OCI-LY7 (cell line): ENCODE measurements at regions not wholly inside any gene's neighbourhood (a gene's known extent, or its start where the extent isn't known, plus 50 kb on each side); places are given as distances from the start of the nearest gene placed in this dataset.

ENCODE experiments used
- BruUV-seq: library from RNA; stranded (reverse); fragments of 400-500 nt; replicated peaks from 2 replicates; lab custom pipeline; 2021; lab: Mats Ljungman, UMichigan
- CTCF ChIA-PET: fragments of 300-600 bp; sonication (Branson Sonifier 250); formaldehyde crosslinking; loops from one replicate; lab custom pipeline; 2022; ENCODE audit warnings: antibody characterized with exemption; ENCODE audit not compliant: unreplicated experiment; lab: Charles Lee
- POLR2A ChIA-PET: fragments of 300-600 bp; sonication (Branson Sonifier 250); formaldehyde crosslinking; loops from one replicate; lab custom pipeline; 2022; ENCODE audit warnings: antibody characterized with exemption; lab: Charles Lee
- DNase-seq: peaks from one replicate; pipeline ENCODE4 v3.0.0-alpha.2; 2015; ENCODE audit warnings: low spot score
- H2AFZ ChIP-seq: fragments of 200-600 bp; sonication (generic), shearing (Covaris generic); 2 replicates; pipeline ENCODE4 v1.6.1; 2014; ENCODE audit warnings: mild to moderate bottlenecking, antibody characterized with exemption, low read length, moderate library complexity
- H3K27ac ChIP-seq: fragments of 200-600 bp; sonication (generic); 2 replicates; pipeline ENCODE4 v1.5.1; 2014; ENCODE audit warnings: mixed run types, low read depth, mild to moderate bottlenecking, moderate library complexity, low read length, inconsistent platforms; ENCODE audit not compliant: poor library complexity, severe bottlenecking
- H3K36me3 ChIP-seq: fragments of 200-600 bp; sonication (generic); 2 replicates; pipeline ENCODE4 v1.6.1; 2014; ENCODE audit warnings: mild to moderate bottlenecking, antibody characterized with exemption, low read length, moderate library complexity, mixed read lengths; ENCODE audit not compliant: insufficient read depth
- H3K4me1 ChIP-seq: fragments of 200-600 bp; sonication (generic); 2 replicates; pipeline ENCODE4 v1.5.1; 2014; ENCODE audit warnings: mild to moderate bottlenecking, low read length; ENCODE audit not compliant: insufficient read depth, poor library complexity, severe bottlenecking
- H3K4me2 ChIP-seq: fragments of 200-600 bp; sonication (generic); 2 replicates; pipeline ENCODE4 v1.6.1; 2014; ENCODE audit warnings: mild to moderate bottlenecking, low read length
- H3K4me3 ChIP-seq: fragments of 200-600 bp; sonication (generic); 2 replicates; pipeline ENCODE4 v1.5.1; 2014; ENCODE audit warnings: mild to moderate bottlenecking, low read depth, low read length; ENCODE audit not compliant: poor library complexity, severe bottlenecking
- H3K79me2 ChIP-seq: fragments of 200-600 bp; sonication (generic); 2 replicates; pipeline ENCODE4 v1.6.1; 2016; ENCODE audit warnings: low read depth, mild to moderate bottlenecking, low read length, moderate library complexity, mixed read lengths; ENCODE audit not compliant: insufficient read depth
- H3K9me2 ChIP-seq: fragments of 200-600 bp; sonication (generic); 2 replicates; pipeline ENCODE4 v1.6.1; 2016; ENCODE audit warnings: mild to moderate bottlenecking, low read length, mixed read lengths; ENCODE audit not compliant: insufficient read depth
- H3K9me3 ChIP-seq: fragments of 200-600 bp; sonication (generic); 2 replicates; pipeline ENCODE4 v1.6.1; 2014; ENCODE audit warnings: mild to moderate bottlenecking, mixed run types, low read length, mixed read lengths
- H4K20me1 ChIP-seq: fragments of 200-600 bp; sonication (generic); 2 replicates; pipeline ENCODE4 v1.6.1; 2014; ENCODE audit warnings: mild to moderate bottlenecking, antibody characterized with exemption, low read length, moderate library complexity, mixed read lengths; ENCODE audit not compliant: insufficient read depth
- CTCF ChIP-seq: fragments of 200-600 bp; sonication (generic); conservative IDR thresholded peaks from 2 replicates; pipeline ENCODE4 v1.5.1; 2014; ENCODE audit warnings: mild to moderate bottlenecking, antibody characterized with exemption, low read length, moderate library complexity, mixed read lengths
- EZH2phosphoT487 ChIP-seq: fragments of 200-600 bp; sonication (generic); IDR thresholded peaks from 2 replicates; pipeline ENCODE4 v1.6.1; 2018; ENCODE audit warnings: low read depth, borderline replicate concordance, mild to moderate bottlenecking, mixed run types, antibody characterized with exemption, low read length, moderate library complexity, mixed read lengths
- intact Hi-C: fragments of 100-400 bp; cut with micrococcal nuclease; formaldehyde crosslinking; loops from one replicate; pipeline ENCODE4 v1.10.0; 2022; ENCODE audit not compliant: unreplicated experiment

DNA sequence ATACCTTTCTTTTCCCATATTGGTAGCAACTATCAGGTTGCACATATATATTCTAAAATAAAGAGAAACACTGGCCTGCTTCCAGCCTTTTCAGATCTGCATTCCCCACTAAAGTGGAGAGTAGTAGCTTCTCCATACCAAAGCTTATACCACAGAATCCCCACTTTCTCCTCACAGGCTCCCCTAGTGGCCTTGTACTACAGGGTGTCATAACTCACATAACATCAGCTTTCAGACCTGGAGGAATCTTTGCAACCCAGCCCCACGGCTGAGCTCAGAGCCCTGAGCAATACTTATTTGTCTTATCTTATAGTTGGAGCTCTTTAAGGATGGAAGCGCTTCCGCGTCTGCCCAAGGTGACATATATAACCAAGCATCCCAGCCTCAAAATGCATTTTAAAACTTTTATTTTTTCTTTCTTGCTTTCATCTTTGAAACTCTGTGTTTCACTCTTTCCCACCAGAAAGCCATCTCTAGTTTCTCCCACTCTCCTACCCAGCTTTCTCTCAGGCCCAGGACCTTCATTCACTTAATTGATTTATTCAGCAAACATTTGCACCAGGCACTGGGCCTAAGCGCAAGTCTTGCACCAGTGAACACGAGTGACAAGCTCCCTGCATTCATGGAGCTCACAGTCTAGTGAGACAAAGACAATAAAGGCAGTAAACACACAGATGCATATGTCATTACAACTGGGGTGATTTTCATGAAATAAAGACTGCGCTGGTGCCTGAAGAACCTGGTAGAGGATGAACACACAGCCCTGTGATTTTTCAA is 254.7 kb downstream of the IPO8 start:
- Histone ChIP-seq H3K4me1 (no peaks in the 10 kb centered on the region), H3K36me3 (no peaks in the 10 kb centered on the region), H3K4me3 (no peak overlapping the region), H3K9me2 (no peaks in the 10 kb centered on the region), H3K27ac (no peak overlapping the region), H2AFZ (no peak overlapping the region), H3K9me3 (no peaks in the 10 kb centered on the region), H4K20me1 (no peaks in the 10 kb centered on the region), H3K79me2 (no peaks in the 10 kb centered on the region), H3K4me2 (no peak overlapping the region)
- CTCF ChIA-PET: no interaction called here
- TF ChIP-seq CTCF (peak; percentile 50), EZH2phosphoT487 (no peak)
- intact Hi-C loops: no loop called here
- peak; percentile 2 for DNase-seq
- POLR2A ChIA-PET: no interaction called here
- no TSS peak for BruUV-seq

- intact Hi-C loops: no loop called here
- Histone ChIP-seq H3K9me3 (no peaks in the 10 kb centered on the region), H3K4me3 (no peak overlapping the region), H3K4me1 (no peaks in the 10 kb centered on the region), H3K27ac (no peak overlapping the region), H2AFZ (no peak overlapping the region), H3K4me2 (no peak overlapping the region), H3K36me3 (no peaks in the 10 kb centered on the region), H3K9me2 (no peaks in the 10 kb centered on the region), H3K79me2 (no peaks in the 10 kb centered on the region), H4K20me1 (no peaks in the 10 kb centered on the region)
- no peak for TF ChIP-seq CTCF
- no peak for TF ChIP-seq EZH2phosphoT487
- ChIA-PET POLR2A (interaction anchor here (0.7 kb wide), 2 partner anchors 349 to 863 kb away, joined by 3 read pairs; no protein-coding TSS in a partner anchor), CTCF (no interaction called here)
- BruUV-seq: no TSS peak
- no peak for DNase-seq
Measured at GRCh38 chr12:30439201-30439600, 256.5 kb downstream of the IPO8 start.

GRCh38 chr12:30438601-30439041 is 257.0 kb downstream of the IPO8 start:
- Histone ChIP-seq H3K9me2 (no peaks in the 10 kb centered on the region), H3K4me2 (no peak overlapping the region), H4K20me1 (no peaks in the 10 kb centered on the region), H3K4me1 (no peaks in the 10 kb centered on the region), H3K79me2 (no peaks in the 10 kb centered on the region), H3K9me3 (no peaks in the 10 kb centered on the region), H3K27ac (no peak overlapping the region), H3K36me3 (no peaks in the 10 kb centered on the region), H3K4me3 (no peak overlapping the region), H2AFZ (no peak overlapping the region)
- no TSS peak for BruUV-seq
- POLR2A ChIA-PET: no interaction called here
- intact Hi-C loops: no loop called here
- TF ChIP-seq EZH2phosphoT487: no peak
- no peak for TF ChIP-seq CTCF
- CTCF ChIA-PET: no interaction called here
- DNase-seq: no peak
